ENCODE measurements at regions not wholly inside any gene's neighbourhood (a gene's known extent, or its start where the extent isn't known, plus 50 kb on each side); places are given as distances from the start of the nearest gene placed in this dataset.

- no peak for TF ChIP-seq CTCF (IDR thresholded peaks at IDR 0.05)
- no peak for TF ChIP-seq POLR2A (IDR thresholded peaks at IDR 0.05)
Measured at GRCh38 chr5:74392711-74393351, 247.7 kb downstream of the ENC1 start.

All from ovary (tissue), 3 donors.